Astrocyte (in vitro differentiated cells and primary cell): ENCODE measurements at regions not wholly inside any gene's neighbourhood (a gene's known extent, or its start where the extent isn't known, plus 50 kb on each side); places are given as distances from the start of the nearest gene placed in this dataset.

Experiments
- DNase-seq: peaks from one replicate; pipeline ENCODE4 v3.0.0-alpha.2; 2010; ENCODE audit warnings: low read depth
- FAIRE-seq: peaks from 2 replicates; lab custom pipeline; 2011; peaks lifted over from hg19 to GRCh38; lab: Jason Lieb, UNC
- H2AFZ ChIP-seq: 2 replicates; pipeline ENCODE4 v1.6.0; 2012; ENCODE audit warnings: low read depth, low read length, inconsistent platforms
- H3K27ac ChIP-seq: 2 replicates; pipeline ENCODE4 v1.5.1; 2011; ENCODE audit warnings: low read depth, low read length, inconsistent platforms
- H3K27me3 ChIP-seq: 2 replicates; pipeline ENCODE4 v1.6.0; 2011; ENCODE audit warnings: low read length, inconsistent platforms; ENCODE audit not compliant: insufficient read depth
- H3K36me3 ChIP-seq: 2 replicates; pipeline ENCODE4 v1.5.1; 2011; ENCODE audit warnings: low read length, inconsistent platforms; ENCODE audit not compliant: insufficient read depth
- H3K4me1 ChIP-seq: 2 replicates; pipeline ENCODE4 v1.5.1; 2011; ENCODE audit warnings: low read length, inconsistent platforms; ENCODE audit not compliant: insufficient read depth
- H3K4me2 ChIP-seq: 2 replicates; pipeline ENCODE4 v1.6.0; 2012; ENCODE audit warnings: low read length, inconsistent platforms
- H3K4me3 ChIP-seq: 2 replicates; pipeline ENCODE4 v1.5.1; 2011; ENCODE audit warnings: low read depth, mild to moderate bottlenecking, low read length, inconsistent platforms; ENCODE audit not compliant: insufficient read depth
- H3K79me2 ChIP-seq: 2 replicates; pipeline ENCODE4 v1.6.0; 2012; ENCODE audit warnings: mild to moderate bottlenecking, low read length, inconsistent platforms; ENCODE audit not compliant: insufficient read depth
- H3K9ac ChIP-seq: 2 replicates; pipeline ENCODE4 v1.6.0; 2012; ENCODE audit warnings: mild to moderate bottlenecking, low read length, inconsistent platforms
- H3K9me3 ChIP-seq: 2 replicates; pipeline ENCODE4 v1.5.1; 2012; ENCODE audit warnings: low read depth, mild to moderate bottlenecking, low read length, inconsistent platforms; ENCODE audit not compliant: insufficient read depth
- H4K20me1 ChIP-seq: 2 replicates; pipeline ENCODE4 v1.6.0; 2012; ENCODE audit warnings: low read length, inconsistent platforms; ENCODE audit not compliant: insufficient read depth
- H3K27ac Mint-ChIP-seq: one replicate; pipeline ENCODE4 v1.8.0; 2021; ENCODE audit warnings: mild to moderate bottlenecking, mixed read lengths; ENCODE audit not compliant: unreplicated experiment
- H3K27me3 Mint-ChIP-seq: one replicate; pipeline ENCODE4 v1.8.0; 2021; ENCODE audit warnings: low read depth, mixed read lengths; ENCODE audit not compliant: unreplicated experiment
- H3K36me3 Mint-ChIP-seq: one replicate; pipeline ENCODE4 v1.8.0; 2021; ENCODE audit warnings: low read depth, mixed read lengths; ENCODE audit not compliant: unreplicated experiment
- H3K4me1 Mint-ChIP-seq: one replicate; pipeline ENCODE4 v1.8.0; 2021; ENCODE audit warnings: low read depth, mixed read lengths; ENCODE audit not compliant: unreplicated experiment
- H3K4me3 Mint-ChIP-seq: one replicate; pipeline ENCODE4 v1.8.0; 2021; ENCODE audit warnings: mild to moderate bottlenecking, moderate library complexity, mixed read lengths; ENCODE audit not compliant: unreplicated experiment
- H3K9me3 Mint-ChIP-seq: one replicate; pipeline ENCODE4 v1.8.0; 2021; ENCODE audit warnings: mild to moderate bottlenecking, mixed read lengths; ENCODE audit not compliant: unreplicated experiment
- EZH2 ChIP-seq: IDR thresholded peaks from 2 replicates; pipeline ENCODE4 v1.6.1; 2012; ENCODE audit warnings: mild to moderate bottlenecking, low read length, inconsistent platforms; ENCODE audit not compliant: insufficient read depth
- TF ChIP-seq, protein P1 (sequence below): IDR thresholded peaks from 2 replicates; pipeline ENCODE4 v1.5.1; 2011; ENCODE audit warnings: low read depth, mild to moderate bottlenecking, inconsistent platforms, low read length, moderate library complexity; ENCODE audit not compliant: insufficient read depth

DNA sequence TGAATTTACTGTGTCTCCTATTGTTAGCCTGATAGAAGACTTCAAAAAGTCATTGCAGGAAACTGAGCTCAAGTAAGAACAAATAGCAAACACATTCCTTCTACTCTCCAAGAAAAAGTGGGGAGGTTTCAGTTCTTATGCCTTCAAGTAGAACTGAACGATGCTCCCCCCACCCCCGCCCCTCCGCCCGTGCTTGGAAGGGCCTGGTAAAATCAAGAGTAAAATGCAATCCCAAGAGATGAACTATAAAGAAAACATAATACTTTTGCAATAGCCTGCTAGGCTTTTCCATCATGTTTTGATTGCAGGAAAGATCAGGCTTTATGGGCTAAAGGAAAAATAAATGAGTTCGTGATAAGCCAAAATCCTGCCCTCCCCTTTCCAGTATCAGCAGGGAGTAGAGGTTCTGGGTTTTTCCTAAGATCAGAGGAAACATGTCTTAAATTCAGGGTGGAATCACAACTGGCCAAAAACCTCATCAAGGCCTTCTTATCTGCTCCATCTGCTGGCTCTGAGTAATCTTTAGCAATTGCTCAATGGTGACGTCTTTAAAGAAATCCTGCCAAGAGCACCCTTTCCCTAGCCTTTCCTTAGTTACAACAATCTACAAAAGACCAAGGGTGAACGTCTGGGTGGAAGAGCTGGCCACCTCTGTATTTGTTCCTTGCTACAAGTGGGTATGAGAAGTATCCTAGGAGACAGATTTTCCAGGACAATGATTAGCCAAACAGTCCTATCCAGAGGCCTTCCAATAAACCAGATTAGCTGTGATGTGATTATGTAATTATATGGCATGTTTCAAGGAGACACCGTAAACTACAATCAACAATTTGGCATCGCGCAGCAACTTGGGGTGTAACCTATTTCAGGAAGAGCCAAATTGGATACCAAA, 66.3 kb upstream of the FAM9C start:
- Histone ChIP-seq H3K4me1 (peaks cover 11% of the 10 kb centered on the region), H3K4me2 (peak overlapping the region; percentile 33), H4K20me1 (no peaks in the 10 kb centered on the region), H3K9me3 (no peaks in the 10 kb centered on the region), H3K9ac (peak overlapping the region; percentile 57), H2AFZ (no peak overlapping the region), H3K27me3 (no peaks in the 10 kb centered on the region), H3K36me3 (no peaks in the 10 kb centered on the region), H3K79me2 (no peaks in the 10 kb centered on the region), H3K4me3 (no peak overlapping the region), H3K27ac (peak overlapping the region; percentile 89)
- no peaks in the 10 kb centered on the region for H3K27me3 Mint-ChIP-seq
- TF ChIP-seq, protein P1, sequence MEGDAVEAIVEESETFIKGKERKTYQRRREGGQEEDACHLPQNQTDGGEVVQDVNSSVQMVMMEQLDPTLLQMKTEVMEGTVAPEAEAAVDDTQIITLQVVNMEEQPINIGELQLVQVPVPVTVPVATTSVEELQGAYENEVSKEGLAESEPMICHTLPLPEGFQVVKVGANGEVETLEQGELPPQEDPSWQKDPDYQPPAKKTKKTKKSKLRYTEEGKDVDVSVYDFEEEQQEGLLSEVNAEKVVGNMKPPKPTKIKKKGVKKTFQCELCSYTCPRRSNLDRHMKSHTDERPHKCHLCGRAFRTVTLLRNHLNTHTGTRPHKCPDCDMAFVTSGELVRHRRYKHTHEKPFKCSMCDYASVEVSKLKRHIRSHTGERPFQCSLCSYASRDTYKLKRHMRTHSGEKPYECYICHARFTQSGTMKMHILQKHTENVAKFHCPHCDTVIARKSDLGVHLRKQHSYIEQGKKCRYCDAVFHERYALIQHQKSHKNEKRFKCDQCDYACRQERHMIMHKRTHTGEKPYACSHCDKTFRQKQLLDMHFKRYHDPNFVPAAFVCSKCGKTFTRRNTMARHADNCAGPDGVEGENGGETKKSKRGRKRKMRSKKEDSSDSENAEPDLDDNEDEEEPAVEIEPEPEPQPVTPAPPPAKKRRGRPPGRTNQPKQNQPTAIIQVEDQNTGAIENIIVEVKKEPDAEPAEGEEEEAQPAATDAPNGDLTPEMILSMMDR: no peak
- no peak for TF ChIP-seq EZH2
- DNase-seq: peak; percentile 96
- no peaks in the 10 kb centered on the region for H3K9me3 Mint-ChIP-seq
- H3K36me3 Mint-ChIP-seq: no peaks in the 10 kb centered on the region
- H3K4me3 Mint-ChIP-seq: no peak overlapping the region
- peaks cover 2% of the 10 kb centered on the region for H3K4me1 Mint-ChIP-seq
- FAIRE-seq: peak; percentile 100
- H3K27ac Mint-ChIP-seq: peak overlapping the region; percentile 83

DNA sequence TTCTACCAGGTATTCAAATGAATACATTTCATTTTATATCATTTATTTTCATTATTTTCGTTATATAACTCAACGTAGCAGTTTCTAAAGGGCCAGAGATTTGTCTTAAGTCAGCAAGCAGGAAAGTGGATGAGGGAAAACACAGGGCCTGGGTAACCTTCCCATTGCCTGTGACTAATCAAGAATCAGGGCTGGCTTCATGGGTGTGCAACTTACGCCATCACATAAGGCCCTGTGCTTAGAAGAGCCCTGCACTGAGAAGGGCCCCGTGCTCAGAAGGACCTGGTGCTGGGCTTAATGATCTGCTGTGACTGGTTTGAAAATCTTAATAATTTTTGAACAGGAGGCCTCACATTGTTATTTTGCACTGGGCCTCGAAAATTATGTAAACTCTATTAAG, 65.4 kb upstream of the FAM9C start:
- H3K27ac Mint-ChIP-seq: no peak overlapping the region
- Histone ChIP-seq H3K79me2 (no peaks in the 10 kb centered on the region), H4K20me1 (no peaks in the 10 kb centered on the region), H3K9ac (peak overlapping the region; percentile 57), H3K27me3 (no peaks in the 10 kb centered on the region), H3K4me2 (no peak overlapping the region), H3K9me3 (no peaks in the 10 kb centered on the region), H3K4me1 (peaks cover 11% of the 10 kb centered on the region), H3K4me3 (no peak overlapping the region), H3K36me3 (no peaks in the 10 kb centered on the region), H2AFZ (no peak overlapping the region), H3K27ac (peak overlapping the region; percentile 89)
- H3K36me3 Mint-ChIP-seq: no peaks in the 10 kb centered on the region
- no peak overlapping the region for H3K4me3 Mint-ChIP-seq
- FAIRE-seq (no peak), DNase-seq (peak; percentile 62)
- H3K4me1 Mint-ChIP-seq: peaks cover 2% of the 10 kb centered on the region
- TF ChIP-seq EZH2: no peak
- TF ChIP-seq, protein P1: no peak
- no peaks in the 10 kb centered on the region for H3K9me3 Mint-ChIP-seq
- no peaks in the 10 kb centered on the region for H3K27me3 Mint-ChIP-seq

DNA sequence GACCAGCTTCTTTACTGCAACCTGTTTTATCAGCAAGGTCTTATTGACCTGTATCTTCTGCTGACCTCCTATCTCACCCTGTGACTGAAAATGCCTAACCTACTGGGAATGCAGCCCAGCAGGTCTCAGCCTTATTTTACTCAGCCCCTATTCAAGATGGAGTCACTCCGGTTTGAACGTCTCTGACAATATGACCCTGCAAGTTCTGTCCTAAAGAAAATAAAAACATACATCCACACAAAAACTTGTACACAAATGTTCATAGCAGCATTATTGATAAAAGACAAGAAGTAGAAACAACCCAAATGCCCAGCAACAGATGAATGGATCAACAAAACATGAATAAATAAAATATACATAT, 59.5 kb upstream of the FAM9C start:
- no peak overlapping the region for H3K27ac Mint-ChIP-seq
- no peaks in the 10 kb centered on the region for H4K20me1 ChIP-seq
- no peaks in the 10 kb centered on the region for H3K36me3 Mint-ChIP-seq
- no peak overlapping the region for H3K4me2 ChIP-seq
- no peak overlapping the region for H3K27ac ChIP-seq
- no peak overlapping the region for H3K4me3 ChIP-seq
- DNase-seq (no peak), FAIRE-seq (no peak)
- H3K79me2 ChIP-seq: no peaks in the 10 kb centered on the region
- peaks cover 20% of the 10 kb centered on the region for H3K4me1 ChIP-seq
- no peaks in the 10 kb centered on the region for H3K9me3 Mint-ChIP-seq
- no peaks in the 10 kb centered on the region for H3K27me3 Mint-ChIP-seq
- no peak overlapping the region for H3K4me3 Mint-ChIP-seq
- no peak overlapping the region for H2AFZ ChIP-seq
- H3K9me3 ChIP-seq: no peaks in the 10 kb centered on the region
- H3K27me3 ChIP-seq: no peaks in the 10 kb centered on the region
- H3K4me1 Mint-ChIP-seq: peaks cover 30% of the 10 kb centered on the region
- H3K9ac ChIP-seq: no peak overlapping the region
- no peaks in the 10 kb centered on the region for H3K36me3 ChIP-seq
- TF ChIP-seq, protein P1: no peak
- TF ChIP-seq EZH2: no peak
